ENCODE measurements at regions not wholly inside any gene's neighbourhood (a gene's known extent, or its start where the extent isn't known, plus 50 kb on each side); places are given as distances from the start of the nearest gene placed in this dataset.

DNA sequence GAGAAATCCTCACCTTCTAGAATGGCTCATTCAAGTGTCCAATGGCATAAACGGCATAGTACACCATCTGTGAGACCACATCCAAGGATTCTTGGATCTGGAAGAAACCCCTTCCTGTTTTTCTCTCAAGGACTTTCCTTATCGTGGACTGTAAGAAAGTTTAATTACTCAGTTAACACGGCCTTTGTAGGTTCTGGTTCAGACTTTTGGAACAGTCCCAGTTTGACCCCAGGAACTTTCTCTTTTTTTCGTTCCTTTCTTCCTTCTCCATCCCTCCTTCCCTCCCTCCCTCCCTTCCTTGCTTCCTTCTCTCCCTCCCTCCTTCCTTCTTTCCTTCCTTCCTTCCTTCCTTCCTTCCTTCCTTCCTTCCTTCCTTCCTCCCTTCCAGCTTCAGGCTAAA is 343.5 kb upstream of the SMIM31 start:
- TF ChIP-seq MAFK (IDR thresholded peaks at IDR 0.05; ENCODE audit: partially characterized antibody) = no peak
- no peak for TF ChIP-seq EHF (CRISPR knock-in tag; IDR thresholded peaks at IDR 0.05)
- TF ChIP-seq CBX8 (IDR thresholded peaks at IDR 0.05) = no peak
- TF ChIP-seq CBX2 (IDR thresholded peaks at IDR 0.05; ENCODE audit: borderline replicate concordance, low read depth) = no peak
- TF ChIP-seq FOSB (CRISPR knock-in tag; IDR thresholded peaks at IDR 0.05) = no peak
- no peak for TF ChIP-seq CHD2 (IDR thresholded peaks at IDR 0.05; ENCODE audit: low read length, partially characterized antibody)
- TF ChIP-seq KDM5A (IDR thresholded peaks at IDR 0.05) = no peak
- TF ChIP-seq KDM1A (IDR thresholded peaks at IDR 0.05; ENCODE audit: low read depth) = no peak
- no peak for TF ChIP-seq RNF2 (IDR thresholded peaks at IDR 0.05; ENCODE audit: borderline replicate concordance, low read depth)
- TF ChIP-seq NR3C1 (IDR thresholded peaks at IDR 0.05) = no peak
- TF ChIP-seq HEYL (CRISPR knock-in tag; IDR thresholded peaks at IDR 0.05) = no peak
- TF ChIP-seq ZC3H11A (IDR thresholded peaks at IDR 0.05) = no peak
- DNase-seq (ENCODE audit: low read depth in 1 of 2, low spot score in 1 of 2) (no peak), ATAC-seq (no peak), FAIRE-seq (no peak)
- 2% methylated on average over 4 of the region's 4 CpGs for WGBS (ENCODE audit: missing lambda C conversion rate)
- H3K4me3 ChIP-seq = no peak overlapping the region
- no peaks in the 10 kb centered on the region for H3K4me1 ChIP-seq
- no peaks in the 10 kb centered on the region for H3K9me3 ChIP-seq
- POLR2A ChIA-PET = no interaction called here
- no peak overlapping the region for H3K4me2 ChIP-seq
- CTCF ChIA-PET = no interaction called here
- no peak overlapping the region for H3K27ac ChIP-seq

GRCh38 chr4:164412246-164412645 is 341.7 kb upstream of the SMIM31 start:
- Histone ChIP-seq H3K9me3 (no peaks in the 10 kb centered on the region), H3K4me1 (no peaks in the 10 kb centered on the region), H3K4me2 (no peak overlapping the region), H3K27ac (no peak overlapping the region), H3K4me3 (no peak overlapping the region)
- FAIRE-seq (no peak), DNase-seq (ENCODE audit: low read depth in 1 of 2, low spot score in 1 of 2) (no peak), ATAC-seq (no peak)
- WGBS (ENCODE audit: missing lambda C conversion rate) = 5% methylated on average over 1 of the region's 1 CpG
- TF ChIP-seq POLR2A (IDR thresholded peaks at IDR 0.05; ENCODE audit: low read length) (no peak), EHMT2 (IDR thresholded peaks at IDR 0.05; ENCODE audit: low read depth) (no peak), HOXB5 (CRISPR knock-in tag; IDR thresholded peaks at IDR 0.05) (no peak), TFCP2L1 (CRISPR knock-in tag; IDR thresholded peaks at IDR 0.05) (no peak), PHF8 (IDR thresholded peaks at IDR 0.05; ENCODE audit: borderline replicate concordance, low read depth) (no peak), EP300 (IDR thresholded peaks at IDR 0.05) (no peak), USF2 (IDR thresholded peaks at IDR 0.05) (no peak), KDM5A (IDR thresholded peaks at IDR 0.05) (no peak), ZNF302 (CRISPR knock-in tag; IDR thresholded peaks at IDR 0.05) (no peak), NPAS2 (CRISPR knock-in tag; IDR thresholded peaks at IDR 0.05; ENCODE audit: borderline replicate concordance) (no peak), FOSL2 (IDR thresholded peaks at IDR 0.05) (no peak), FOSL2 (CRISPR knock-in tag; IDR thresholded peaks at IDR 0.05) (no peak), BHLHE40 (IDR thresholded peaks at IDR 0.05; ENCODE audit: low read depth, low read length) (no peak), SMC3 (IDR thresholded peaks at IDR 0.05) (no peak)
- TF ChIP-seq, protein P1, sequence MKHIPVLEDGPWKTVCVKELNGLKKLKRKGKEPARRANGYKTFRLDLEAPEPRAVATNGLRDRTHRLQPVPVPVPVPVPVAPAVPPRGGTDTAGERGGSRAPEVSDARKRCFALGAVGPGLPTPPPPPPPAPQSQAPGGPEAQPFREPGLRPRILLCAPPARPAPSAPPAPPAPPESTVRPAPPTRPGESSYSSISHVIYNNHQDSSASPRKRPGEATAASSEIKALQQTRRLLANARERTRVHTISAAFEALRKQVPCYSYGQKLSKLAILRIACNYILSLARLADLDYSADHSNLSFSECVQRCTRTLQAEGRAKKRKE (CRISPR knock-in tag; IDR thresholded peaks at IDR 0.05; ENCODE audit: low read depth) = no peak
- ChIA-PET CTCF (no interaction called here), POLR2A (no interaction called here)

DNA sequence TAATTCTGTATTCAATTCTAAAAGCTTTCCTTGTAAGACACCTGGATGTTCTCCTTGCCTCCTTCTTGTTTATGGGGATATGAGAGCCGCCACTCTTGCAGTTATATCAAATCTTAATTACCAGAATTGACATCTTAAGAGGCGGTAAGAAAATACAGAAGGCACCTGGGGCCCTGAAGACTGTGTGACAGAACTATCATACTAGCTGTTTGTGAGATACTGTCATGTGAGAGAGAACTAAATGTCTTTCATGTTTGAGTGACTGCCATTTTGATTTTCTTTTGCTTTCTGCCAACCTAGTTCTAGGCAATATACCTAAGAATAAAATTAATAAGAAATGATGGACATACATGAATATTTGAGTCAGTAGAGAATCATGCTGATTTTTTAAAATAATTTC is 340.2 kb upstream of the SMIM31 start:
- no peak for FAIRE-seq
- Histone ChIP-seq H3K4me2 (no peak overlapping the region), H3K4me1 (no peaks in the 10 kb centered on the region), H3K9me3 (no peaks in the 10 kb centered on the region), H3K27ac (no peak overlapping the region), H3K4me3 (no peak overlapping the region)
- ATAC-seq = no peak
- WGBS (ENCODE audit: missing lambda C conversion rate) = 2% methylated on average over 2 of the region's 2 CpGs
- no peak for DNase-seq (ENCODE audit: low read depth in 1 of 2, low spot score in 1 of 2)
- ChIA-PET POLR2A (no interaction called here), CTCF (no interaction called here)
- TF ChIP-seq MAFK (IDR thresholded peaks at IDR 0.05; ENCODE audit: partially characterized antibody) (no peak), RFX5 (IDR thresholded peaks at IDR 0.05) (no peak), CBX8 (IDR thresholded peaks at IDR 0.05) (no peak), JUNB (IDR thresholded peaks at IDR 0.05) (no peak), TP53 (CRISPR knock-in tag; IDR thresholded peaks at IDR 0.05) (no peak), CHD4 (IDR thresholded peaks at IDR 0.05; ENCODE audit: borderline replicate concordance) (no peak), EHF (CRISPR knock-in tag; IDR thresholded peaks at IDR 0.05) (no peak), RARB (CRISPR knock-in tag; IDR thresholded peaks at IDR 0.05) (no peak), BHLHE40 (IDR thresholded peaks at IDR 0.05; ENCODE audit: low read depth, low read length) (no peak), ZNF302 (CRISPR knock-in tag; IDR thresholded peaks at IDR 0.05) (no peak), RAD21 (conservative IDR thresholded peaks at IDR 0.05 in 1 of 2, IDR thresholded peaks at IDR 0.05 in 1 of 2) (no peak)
- TF ChIP-seq, protein P2, sequence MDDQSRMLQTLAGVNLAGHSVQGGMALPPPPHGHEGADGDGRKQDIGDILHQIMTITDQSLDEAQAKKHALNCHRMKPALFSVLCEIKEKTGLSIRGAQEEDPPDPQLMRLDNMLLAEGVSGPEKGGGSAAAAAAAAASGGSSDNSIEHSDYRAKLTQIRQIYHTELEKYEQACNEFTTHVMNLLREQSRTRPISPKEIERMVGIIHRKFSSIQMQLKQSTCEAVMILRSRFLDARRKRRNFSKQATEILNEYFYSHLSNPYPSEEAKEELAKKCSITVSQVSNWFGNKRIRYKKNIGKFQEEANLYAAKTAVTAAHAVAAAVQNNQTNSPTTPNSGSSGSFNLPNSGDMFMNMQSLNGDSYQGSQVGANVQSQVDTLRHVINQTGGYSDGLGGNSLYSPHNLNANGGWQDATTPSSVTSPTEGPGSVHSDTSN (IDR thresholded peaks at IDR 0.05) = no peak
- TF ChIP-seq, protein P3, sequence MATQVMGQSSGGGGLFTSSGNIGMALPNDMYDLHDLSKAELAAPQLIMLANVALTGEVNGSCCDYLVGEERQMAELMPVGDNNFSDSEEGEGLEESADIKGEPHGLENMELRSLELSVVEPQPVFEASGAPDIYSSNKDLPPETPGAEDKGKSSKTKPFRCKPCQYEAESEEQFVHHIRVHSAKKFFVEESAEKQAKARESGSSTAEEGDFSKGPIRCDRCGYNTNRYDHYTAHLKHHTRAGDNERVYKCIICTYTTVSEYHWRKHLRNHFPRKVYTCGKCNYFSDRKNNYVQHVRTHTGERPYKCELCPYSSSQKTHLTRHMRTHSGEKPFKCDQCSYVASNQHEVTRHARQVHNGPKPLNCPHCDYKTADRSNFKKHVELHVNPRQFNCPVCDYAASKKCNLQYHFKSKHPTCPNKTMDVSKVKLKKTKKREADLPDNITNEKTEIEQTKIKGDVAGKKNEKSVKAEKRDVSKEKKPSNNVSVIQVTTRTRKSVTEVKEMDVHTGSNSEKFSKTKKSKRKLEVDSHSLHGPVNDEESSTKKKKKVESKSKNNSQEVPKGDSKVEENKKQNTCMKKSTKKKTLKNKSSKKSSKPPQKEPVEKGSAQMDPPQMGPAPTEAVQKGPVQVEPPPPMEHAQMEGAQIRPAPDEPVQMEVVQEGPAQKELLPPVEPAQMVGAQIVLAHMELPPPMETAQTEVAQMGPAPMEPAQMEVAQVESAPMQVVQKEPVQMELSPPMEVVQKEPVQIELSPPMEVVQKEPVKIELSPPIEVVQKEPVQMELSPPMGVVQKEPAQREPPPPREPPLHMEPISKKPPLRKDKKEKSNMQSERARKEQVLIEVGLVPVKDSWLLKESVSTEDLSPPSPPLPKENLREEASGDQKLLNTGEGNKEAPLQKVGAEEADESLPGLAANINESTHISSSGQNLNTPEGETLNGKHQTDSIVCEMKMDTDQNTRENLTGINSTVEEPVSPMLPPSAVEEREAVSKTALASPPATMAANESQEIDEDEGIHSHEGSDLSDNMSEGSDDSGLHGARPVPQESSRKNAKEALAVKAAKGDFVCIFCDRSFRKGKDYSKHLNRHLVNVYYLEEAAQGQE (IDR thresholded peaks at IDR 0.05) = no peak

Measured in A549 (cell line).